GM12873 (cell line): ENCODE measurements at regions not wholly inside any gene's neighbourhood (a gene's known extent, or its start where the extent isn't known, plus 50 kb on each side); places are given as distances from the start of the nearest gene placed in this dataset.

Experiments used
- TF ChIP-seq, protein P1 (sequence below): IDR thresholded peaks from 2 replicates; pipeline ENCODE4 v1.5.1; 2012; ENCODE audit warnings: low read depth, mild to moderate bottlenecking, moderate library complexity, low read length, control low read depth; ENCODE audit not compliant: insufficient read depth; ENCODE audit errors: missing control alignments

DNA sequence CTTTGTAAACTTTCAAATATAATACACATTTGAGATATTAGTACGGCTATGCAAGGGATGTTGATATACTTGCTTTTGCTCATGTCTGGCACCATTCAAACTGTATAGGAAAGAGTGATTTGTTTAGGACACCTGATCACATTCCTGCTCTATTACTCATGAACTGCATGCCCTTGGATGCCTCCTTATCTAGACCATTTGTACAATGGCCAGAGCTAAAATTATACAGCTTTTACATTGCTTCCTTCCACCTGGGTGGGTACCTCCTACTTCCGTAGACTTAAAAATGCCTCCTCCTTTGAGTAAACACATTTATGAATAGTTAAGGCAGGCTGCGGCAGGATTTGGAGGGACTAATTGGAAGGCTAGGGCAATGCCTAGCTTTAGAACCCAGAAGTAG lies 85.4 kb upstream of the PBX1 start:
- TF ChIP-seq, protein P1, sequence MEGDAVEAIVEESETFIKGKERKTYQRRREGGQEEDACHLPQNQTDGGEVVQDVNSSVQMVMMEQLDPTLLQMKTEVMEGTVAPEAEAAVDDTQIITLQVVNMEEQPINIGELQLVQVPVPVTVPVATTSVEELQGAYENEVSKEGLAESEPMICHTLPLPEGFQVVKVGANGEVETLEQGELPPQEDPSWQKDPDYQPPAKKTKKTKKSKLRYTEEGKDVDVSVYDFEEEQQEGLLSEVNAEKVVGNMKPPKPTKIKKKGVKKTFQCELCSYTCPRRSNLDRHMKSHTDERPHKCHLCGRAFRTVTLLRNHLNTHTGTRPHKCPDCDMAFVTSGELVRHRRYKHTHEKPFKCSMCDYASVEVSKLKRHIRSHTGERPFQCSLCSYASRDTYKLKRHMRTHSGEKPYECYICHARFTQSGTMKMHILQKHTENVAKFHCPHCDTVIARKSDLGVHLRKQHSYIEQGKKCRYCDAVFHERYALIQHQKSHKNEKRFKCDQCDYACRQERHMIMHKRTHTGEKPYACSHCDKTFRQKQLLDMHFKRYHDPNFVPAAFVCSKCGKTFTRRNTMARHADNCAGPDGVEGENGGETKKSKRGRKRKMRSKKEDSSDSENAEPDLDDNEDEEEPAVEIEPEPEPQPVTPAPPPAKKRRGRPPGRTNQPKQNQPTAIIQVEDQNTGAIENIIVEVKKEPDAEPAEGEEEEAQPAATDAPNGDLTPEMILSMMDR = no peak

DNA sequence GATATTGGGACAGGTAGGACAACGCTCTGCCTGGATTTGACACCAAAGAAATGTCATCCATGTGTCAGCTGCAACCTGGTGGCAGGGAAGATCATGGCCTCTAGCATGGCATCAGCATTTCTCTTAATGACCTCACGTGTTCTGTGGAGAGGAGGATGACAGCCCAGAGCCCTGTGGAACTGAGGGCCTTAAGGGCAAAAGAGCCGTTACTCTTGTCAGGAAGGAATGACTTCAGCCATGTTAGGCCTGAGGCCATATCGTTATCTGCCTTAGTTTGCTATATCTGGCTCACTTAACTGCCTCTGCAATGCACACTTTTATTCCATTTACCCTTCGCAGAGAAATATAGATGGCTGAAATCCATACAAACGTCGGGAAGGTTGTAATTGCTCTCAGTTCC lies 83.2 kb upstream of the PBX1 start:
- TF ChIP-seq, protein P1 = no peak

DNA sequence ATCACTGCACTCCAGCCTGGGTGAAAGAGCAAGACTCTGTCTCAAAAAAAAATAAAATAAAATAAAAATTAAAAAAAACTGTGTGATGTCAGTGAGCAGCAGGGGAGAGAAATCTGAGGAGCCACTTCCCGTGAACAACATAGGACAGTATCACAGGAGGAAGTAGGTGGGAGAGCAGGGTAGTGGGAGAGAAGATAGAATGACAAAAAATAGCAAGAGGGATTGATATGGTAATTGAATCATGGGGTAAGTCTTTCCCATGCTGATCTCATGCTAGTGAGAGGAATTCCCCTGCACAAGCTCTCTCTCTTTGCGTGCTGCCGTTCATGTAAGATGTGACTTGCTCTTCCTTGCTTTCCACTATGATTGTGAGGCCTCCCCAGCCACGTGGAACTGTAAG lies 81.6 kb upstream of the PBX1 start:
- TF ChIP-seq, protein P1 = no peak

DNA sequence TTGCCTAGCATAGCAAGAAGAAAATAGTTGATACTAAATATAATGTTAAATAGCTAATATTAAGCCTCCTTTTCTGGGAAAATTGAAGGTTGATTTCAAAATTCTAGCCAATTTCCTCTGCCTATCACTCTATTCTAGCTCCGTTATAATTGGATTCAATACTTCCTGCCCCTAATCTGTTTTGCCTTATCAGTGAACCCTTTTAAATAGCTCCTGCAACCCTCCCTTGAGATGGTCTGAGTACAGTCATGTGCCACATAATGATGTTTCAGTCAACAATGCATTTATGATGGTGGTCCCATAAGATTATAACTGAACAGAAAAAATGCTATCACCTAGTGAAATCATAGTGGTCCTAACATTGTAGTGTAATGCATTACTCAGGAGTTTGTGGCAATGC lies 79.7 kb upstream of the PBX1 start:
- TF ChIP-seq, protein P1 = no peak

DNA sequence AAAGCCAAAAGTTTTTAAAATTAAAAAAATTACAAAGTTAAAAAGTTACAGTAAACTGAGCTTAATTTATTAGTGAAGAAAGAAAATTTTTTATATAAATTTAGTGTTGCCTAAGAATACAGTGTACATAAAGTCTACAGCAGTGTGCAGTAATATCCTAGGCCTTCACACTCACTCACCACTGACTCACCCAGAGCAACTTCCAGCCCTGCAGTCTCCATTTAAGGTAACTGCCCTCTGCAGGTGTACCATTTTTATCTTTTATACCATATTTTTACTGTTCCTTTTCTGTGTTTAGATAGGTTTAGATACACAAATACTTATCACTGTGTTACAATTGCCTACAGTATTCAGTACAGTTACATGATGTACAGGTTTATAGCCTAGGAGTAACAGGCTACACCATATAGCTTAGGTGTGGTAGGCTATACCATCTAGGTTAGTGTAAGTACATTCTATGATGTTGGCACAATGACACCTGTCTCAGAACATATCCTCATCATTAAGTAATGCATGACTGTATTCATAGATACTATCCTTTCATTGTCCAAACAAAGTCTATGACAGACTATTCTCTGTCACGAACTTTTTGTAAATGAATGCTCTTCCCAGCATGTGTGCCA lies 78.6 kb upstream of the PBX1 start:
- TF ChIP-seq, protein P1 = no peak

DNA sequence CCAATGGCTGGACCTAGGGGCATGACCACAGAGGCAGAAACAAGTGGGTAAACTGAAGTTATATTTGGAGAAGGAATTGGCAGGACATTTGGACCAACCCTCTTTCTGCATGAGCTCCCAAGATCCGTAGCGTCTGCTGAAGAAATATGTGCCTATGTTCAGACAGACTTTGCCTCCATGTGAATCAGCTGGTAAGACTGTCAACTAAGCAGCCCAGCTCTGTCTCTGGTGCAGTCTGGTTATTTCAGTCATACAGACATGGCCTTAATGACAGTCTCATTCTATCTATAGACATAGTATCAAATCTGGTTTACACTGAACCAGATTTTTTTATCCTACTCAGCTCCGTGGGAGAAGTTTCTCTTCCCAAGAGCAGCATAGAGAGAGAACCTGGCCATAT lies 63.1 kb upstream of the PBX1 start:
- TF ChIP-seq, protein P1 = no peak

DNA sequence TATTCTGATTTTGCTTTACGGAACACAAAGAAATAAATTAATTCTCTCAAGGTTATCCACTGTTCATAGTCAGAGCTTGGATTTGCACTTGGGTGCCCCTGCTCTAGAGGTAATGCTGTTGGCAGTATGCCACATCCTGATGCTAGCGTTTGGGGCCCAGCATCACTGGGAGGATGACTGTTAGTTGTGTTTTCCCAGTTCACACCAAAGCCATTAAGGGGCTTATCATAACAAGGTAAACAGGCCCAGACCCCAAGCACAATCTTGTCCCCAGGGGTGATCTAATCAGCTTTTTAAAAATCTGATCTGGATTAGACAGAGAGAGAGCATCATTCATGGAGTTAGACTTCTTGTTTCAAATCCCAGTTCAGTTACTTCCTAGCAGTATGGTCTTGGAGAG lies 60.2 kb upstream of the PBX1 start:
- TF ChIP-seq, protein P1 = no peak
